ENCODE measurements at regions not wholly inside any gene's neighbourhood (a gene's known extent, or its start where the extent isn't known, plus 50 kb on each side); places are given as distances from the start of the nearest gene placed in this dataset.

GRCh38 chr2:121132762-121133107 is 152.3 kb downstream of the TFCP2L1 start:
- TF ChIP-seq CTCF (IDR thresholded peaks at IDR 0.05; ENCODE audit: insufficient read depth, low read depth, low read length) = no peak
- TF ChIP-seq EZH2 (IDR thresholded peaks at IDR 0.05; ENCODE audit: insufficient read depth, low read length) = no peak
